Panc1 (cell line): ENCODE measurements at regions not wholly inside any gene's neighbourhood (a gene's known extent, or its start where the extent isn't known, plus 50 kb on each side); places are given as distances from the start of the nearest gene placed in this dataset.
A peak's percentile ranks its signal among the peaks of the same experiment; 100 is the strongest.

ENCODE experiments used
- ATAC-seq: fragments of 200-7000 bp; cut with Tn5 transposase; 2 replicates; pipeline ENCODE4 v1.9.1; 2020; ENCODE audit warnings: mild to moderate bottlenecking, moderate library complexity
- BruUV-seq: library from RNA; stranded (reverse); fragments of 400-500 nt; replicated peaks from 2 replicates; lab custom pipeline; 2021; lab: Mats Ljungman, UMichigan
- CTCF ChIA-PET: fragments of 300-600 bp; sonication (Branson Sonifier 250); formaldehyde crosslinking; loops from one replicate; lab custom pipeline; 2022; ENCODE audit warnings: antibody characterized with exemption; lab: Charles Lee
- POLR2A ChIA-PET: fragments of 300-600 bp; sonication (Branson Sonifier 250); formaldehyde crosslinking; loops from one replicate; lab custom pipeline; 2022; ENCODE audit warnings: antibody characterized with exemption; lab: Charles Lee
- DNase-seq: peaks from one replicate; pipeline ENCODE4 v3.0.0-alpha.2; 2010; ENCODE audit warnings: low read depth, low spot score
- H3K27ac ChIP-seq: 2 replicates; pipeline ENCODE4 v1.5.1; 2011; ENCODE audit warnings: mild to moderate bottlenecking, low read length, inconsistent platforms
- H3K27me3 ChIP-seq: fragments of 200-500 bp; sonication (Bioruptor generic); 2 replicates; pipeline ENCODE4 v1.6.0; 2014; ENCODE audit warnings: low read length, inconsistent platforms; ENCODE audit not compliant: control insufficient read depth, insufficient read depth
- H3K36me3 ChIP-seq: fragments of 200-500 bp; sonication (Bioruptor generic); 2 replicates; pipeline ENCODE4 v1.5.1; 2014; ENCODE audit warnings: inconsistent platforms, mild to moderate bottlenecking, low read length, moderate library complexity; ENCODE audit not compliant: control insufficient read depth, insufficient read depth
- H3K4me1 ChIP-seq: 2 replicates; pipeline ENCODE4 v1.5.1; 2011; ENCODE audit warnings: inconsistent platforms, mild to moderate bottlenecking, low read length, moderate library complexity; ENCODE audit not compliant: control insufficient read depth, insufficient read depth
- H3K4me3 ChIP-seq, 2 experiments: 2 replicates each; pipeline ENCODE4 v1.5.1; 2011 to 2012; ENCODE audit warnings: low read depth in 2 of 2, low read length in 2 of 2, mild to moderate bottlenecking in 2 of 2, inconsistent platforms in 1 of 2, moderate library complexity in 1 of 2
- H3K9me3 ChIP-seq: fragments of 200-500 bp; sonication (Bioruptor generic); 2 replicates; pipeline ENCODE4 v1.5.1; 2014; ENCODE audit warnings: low read depth, mild to moderate bottlenecking, inconsistent platforms, low read length, moderate library complexity; ENCODE audit not compliant: control insufficient read depth, insufficient read depth
- CTCF ChIP-seq: fragments of 450-650 bp; IDR thresholded peaks from 2 replicates; pipeline ENCODE4 v1.5.1; 2017; ENCODE audit warnings: mild to moderate bottlenecking
- POLR2AphosphoS5 ChIP-seq: IDR thresholded peaks from 2 replicates; pipeline ENCODE4 v1.6.1; 2012; ENCODE audit warnings: mild to moderate bottlenecking, low read depth, low read length, moderate library complexity
- REST ChIP-seq, 2 experiments: IDR thresholded peaks; 2 replicates each; pipeline ENCODE4 v1.6.1; 2011 to 2012; ENCODE audit warnings: low read depth in 2 of 2, control low read depth in 1 of 2, low read length in 1 of 2, mild to moderate bottlenecking in 1 of 2, moderate library complexity in 1 of 2; ENCODE audit not compliant: insufficient read depth in 1 of 2
- SIN3A ChIP-seq: IDR thresholded peaks from 2 replicates; pipeline ENCODE4 v1.6.1; 2012; ENCODE audit warnings: low read depth, mild to moderate bottlenecking, low read length, moderate library complexity, borderline replicate concordance; ENCODE audit not compliant: insufficient read depth
- TCF7L2 ChIP-seq: IDR thresholded peaks from 2 replicates; pipeline ENCODE4 v1.6.1; 2011; ENCODE audit warnings: mild to moderate bottlenecking, low read depth, low read length, inconsistent platforms
- in situ Hi-C: cut with HindIII; loops from 2 replicates; pipeline ENCODE4 v1.10.0; 2016; ENCODE audit warnings: low sequenced_read_pairs, low pct_unique_long_range_greater_than_20kb
- intact Hi-C: fragments of 100-400 bp; cut with micrococcal nuclease; formaldehyde crosslinking; loops from one replicate; pipeline ENCODE4 v1.10.0; 2022; ENCODE audit not compliant: unreplicated experiment

- ChIA-PET CTCF (interaction anchor here (0.6 kb wide), 1 partner anchor 17 kb away, joined by 3 read pairs; no protein-coding TSS in a partner anchor), POLR2A (no interaction called here)
- in situ Hi-C loops (no loop called here), intact Hi-C loops (no loop called here)
- H3K27ac ChIP-seq: no peak overlapping the region
- BruUV-seq: no TSS peak
- DNase-seq (no peak), ATAC-seq (no peak)
- H3K36me3 ChIP-seq: no peaks in the 10 kb centered on the region; the same call in 1 of the 2 replicates
- no peaks in the 10 kb centered on the region for H3K27me3 ChIP-seq
- no peak for TF ChIP-seq POLR2AphosphoS5
- no peak for TF ChIP-seq TCF7L2
- TF ChIP-seq CTCF: no peak
- TF ChIP-seq REST (IDR thresholded peaks at IDR 0.05; ENCODE audit: insufficient read depth in 1 of 2, low read depth in 2 of 2, low read length in 1 of 2): no peak
- no peak for TF ChIP-seq SIN3A
- no peaks in the 10 kb centered on the region for H3K4me1 ChIP-seq
- H3K4me3 ChIP-seq: no peak overlapping the region
- H3K9me3 ChIP-seq: peaks cover 48% of the 10 kb centered on the region
Observed at GRCh38 chr19:27775395-27775794, 1437.6 kb downstream of the UQCRFS1 start.

GRCh38 chr19:27774827-27775226, 1438.1 kb downstream of the UQCRFS1 start:
- ChIA-PET POLR2A (no interaction called here), CTCF (interaction anchor here (0.6 kb wide), 1 partner anchor 18 kb away, joined by 3 read pairs; no protein-coding TSS in a partner anchor)
- Histone ChIP-seq H3K27me3 (no peaks in the 10 kb centered on the region), H3K4me3 (no peak overlapping the region), H3K9me3 (peaks cover 48% of the 10 kb centered on the region), H3K4me1 (no peaks in the 10 kb centered on the region), H3K27ac (no peak overlapping the region), H3K36me3 (no peaks in the 10 kb centered on the region; the same call in 1 of the 2 replicates)
- ATAC-seq (no peak), DNase-seq (no peak)
- in situ Hi-C loops: no loop called here
- no TSS peak for BruUV-seq
- intact Hi-C loops: no loop called here
- peak; percentile 55 for TF ChIP-seq CTCF
- TF ChIP-seq SIN3A: no peak
